HG03066 (cell line): ENCODE measurements at regions not wholly inside any gene's neighbourhood (a gene's known extent, or its start where the extent isn't known, plus 50 kb on each side); places are given as distances from the start of the nearest gene placed in this dataset.
"Not testable (repeated sequence)": the region's sequence is repeated elsewhere in the genome, so short reads cannot be mapped to it uniquely, and the experiment has no call there.

Source experiments
- ATAC-seq: cut with Tn5 transposase; IDR thresholded peaks from one replicate; pipeline ENCODE4 v1.9.1; 2021; ENCODE audit warnings: low read depth; ENCODE audit not compliant: unreplicated experiment

GRCh38 chr5:17951392-17952169, 317.3 kb downstream of the TAF11L14 start:
- no peak for ATAC-seq

- no peak for ATAC-seq
Observed at GRCh38 chr5:17952231-17952630, 318.0 kb downstream of the TAF11L14 start.

- ATAC-seq = no peak
Observed at GRCh38 chr5:17964067-17964466, 329.8 kb downstream of the TAF11L14 start.

DNA sequence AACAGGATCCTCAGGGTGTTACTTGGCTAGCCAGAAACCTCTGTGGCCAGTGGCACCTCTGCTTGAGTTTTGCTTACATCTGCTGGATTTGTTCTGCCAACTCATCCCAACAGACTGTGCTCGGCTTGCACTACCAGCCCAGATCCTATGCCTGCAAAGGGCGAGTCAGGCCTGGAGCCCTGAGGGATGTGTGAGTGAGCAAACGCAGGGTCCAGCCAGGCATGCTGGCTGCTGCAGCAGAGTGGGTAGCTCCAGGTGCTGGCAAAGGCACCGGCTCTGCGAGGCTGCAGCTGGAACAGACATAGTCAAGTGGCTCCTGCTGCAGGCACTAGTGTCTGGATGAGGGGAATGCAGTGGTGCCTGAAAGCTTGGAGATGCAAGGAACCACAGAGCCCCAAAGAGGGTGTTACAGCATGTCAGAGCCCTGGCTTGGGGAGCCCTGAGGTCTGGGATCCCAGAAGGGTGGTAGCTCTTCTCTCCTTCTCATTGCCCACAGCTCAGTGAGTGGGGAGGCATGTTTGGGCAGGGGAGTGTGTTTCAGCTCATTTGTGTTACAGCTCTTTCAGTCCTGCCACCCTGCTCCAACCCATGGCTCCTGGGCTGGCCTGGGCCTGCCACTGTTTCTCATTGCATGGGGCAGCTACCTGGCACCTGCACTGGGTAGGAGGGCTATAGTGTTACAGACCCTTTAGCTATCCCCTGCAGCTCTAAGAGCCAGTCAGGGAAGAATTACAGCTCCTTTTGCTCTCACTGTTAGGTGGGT, 332.6 kb downstream of the TAF11L14 start:
- no peak for ATAC-seq

DNA sequence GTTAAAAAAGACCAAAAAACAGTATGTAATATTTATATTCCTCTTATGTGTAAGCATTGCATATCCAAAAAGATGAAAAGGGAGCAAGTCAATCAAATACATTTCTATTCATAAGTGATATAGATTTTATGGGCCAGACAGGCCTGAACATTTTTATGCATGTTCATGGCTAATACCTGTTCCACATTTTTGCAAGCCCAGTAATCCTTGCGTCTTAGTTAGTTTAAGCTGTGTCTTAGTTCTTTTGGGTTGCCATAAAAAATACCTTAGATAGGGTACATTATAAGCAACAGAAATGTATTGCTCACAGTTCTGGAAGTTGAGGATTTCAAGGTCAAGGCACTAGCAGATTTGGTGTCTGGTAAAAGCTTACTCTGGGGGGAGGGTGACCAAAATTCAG, 342.1 kb downstream of the TAF11L14 start:
- no peak for ATAC-seq

GRCh38 chr5:17978954-17979353, 344.7 kb downstream of the TAF11L14 start:
- ATAC-seq = no peak

- ATAC-seq = not testable (repeated sequence)
Observed at GRCh38 chr5:17982626-17983025, 348.4 kb downstream of the TAF11L14 start.

DNA sequence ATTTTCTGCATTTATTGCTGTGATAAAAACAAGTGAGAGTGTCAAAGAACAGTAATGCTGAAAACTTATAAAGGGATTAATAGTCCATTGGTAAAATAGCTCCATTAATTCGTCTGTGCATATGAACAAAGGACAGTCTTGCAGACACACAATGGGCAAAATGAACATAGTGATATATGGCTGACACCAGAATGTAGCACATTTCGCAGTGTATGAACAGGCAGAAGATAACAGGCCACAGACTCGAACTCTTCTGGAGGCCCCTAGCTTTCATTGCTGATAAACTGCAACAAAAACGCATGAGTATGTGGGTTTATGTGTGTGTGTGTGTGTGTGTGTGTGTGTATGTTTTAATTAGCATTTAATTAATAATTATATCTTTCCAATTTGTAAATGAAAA, 354.8 kb downstream of the TAF11L14 start:
- no peak for ATAC-seq

DNA sequence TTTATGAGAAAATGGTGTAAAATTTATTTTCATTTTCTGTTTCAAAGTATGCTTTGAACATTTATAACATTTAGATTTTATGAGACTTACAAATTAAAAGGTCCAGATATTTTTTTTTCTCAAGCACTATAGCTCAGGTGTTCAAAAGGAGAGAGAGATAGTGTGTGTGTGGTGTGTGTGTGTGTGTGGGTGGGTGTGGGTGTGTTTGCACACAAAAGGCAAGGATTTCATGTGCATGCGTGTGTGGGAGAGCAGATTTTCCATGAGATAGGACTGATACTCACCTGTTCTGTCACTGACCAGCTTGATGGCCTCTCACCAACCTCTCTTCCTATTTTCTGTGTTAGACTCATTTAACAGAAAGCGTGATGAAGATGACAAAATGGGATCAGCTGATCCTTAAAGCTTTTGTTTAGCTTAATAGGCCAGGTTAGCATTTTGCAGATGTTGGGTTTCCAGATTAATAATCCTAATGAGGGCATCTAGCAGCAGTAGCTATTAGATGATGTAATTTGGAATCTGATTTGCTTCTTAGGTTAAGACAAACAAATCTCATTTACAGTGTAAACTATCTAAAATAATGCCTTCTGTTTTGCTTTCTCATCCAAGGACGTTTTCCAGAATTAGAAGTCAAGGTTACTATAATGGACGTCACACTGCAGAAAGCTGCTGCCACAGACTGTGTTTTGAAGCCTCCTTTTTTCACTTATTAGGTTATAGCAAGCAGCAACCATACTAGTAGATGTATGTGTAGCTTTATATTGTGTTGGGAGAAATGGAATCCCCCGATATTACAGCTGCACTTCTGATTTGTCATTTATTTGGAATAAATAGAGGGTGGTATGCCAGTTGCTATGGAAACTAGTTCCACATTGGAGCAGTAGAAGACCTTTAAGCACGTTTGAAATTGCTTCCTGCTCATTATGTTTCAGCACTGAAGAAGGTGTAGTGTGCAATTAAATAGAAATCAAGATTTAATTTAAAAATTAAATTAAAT, 355.6 kb downstream of the TAF11L14 start:
- no peak for ATAC-seq

DNA sequence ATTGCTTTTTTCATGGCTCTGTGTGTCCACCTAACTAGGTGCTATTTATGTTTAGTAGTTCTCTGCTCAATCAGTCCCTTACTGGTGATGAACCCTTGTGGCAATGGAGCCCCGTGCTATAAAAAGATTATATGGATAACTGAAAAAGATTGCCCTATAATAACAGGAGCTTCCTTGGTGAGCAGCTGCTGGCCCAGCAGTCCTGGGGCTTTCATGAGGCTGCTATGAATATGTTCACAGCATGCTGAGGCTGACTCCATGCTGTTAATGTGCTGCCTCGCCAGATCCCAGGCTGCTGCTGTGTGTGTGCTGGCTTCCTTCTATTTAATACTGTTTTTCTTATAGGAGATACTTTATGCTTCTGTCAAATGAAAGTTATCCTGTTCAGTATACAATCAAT, 357.5 kb downstream of the TAF11L14 start:
- ATAC-seq = no peak

GRCh38 chr5:17992291-17992690, 358.0 kb downstream of the TAF11L14 start:
- no peak for ATAC-seq

GRCh38 chr5:17995997-17996396, 361.7 kb downstream of the TAF11L14 start:
- ATAC-seq = no peak

DNA sequence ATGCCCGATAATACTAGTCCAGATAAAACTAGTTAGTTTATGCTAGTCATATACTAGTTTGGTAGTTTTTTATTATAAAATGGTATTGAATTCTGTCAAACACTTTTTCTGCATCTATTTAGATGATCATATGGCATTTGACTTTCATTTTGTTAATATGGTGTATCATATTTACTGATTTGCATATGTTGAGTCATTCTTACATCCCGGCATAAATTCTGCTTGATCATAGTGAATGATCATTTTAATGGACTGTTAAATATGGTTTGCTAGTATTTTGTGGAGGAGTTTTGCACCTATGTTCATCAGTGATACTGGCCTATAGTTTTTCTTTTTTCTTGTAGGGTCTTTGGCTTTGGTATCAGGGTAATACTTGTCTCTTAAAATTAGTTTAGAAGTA, 365.6 kb downstream of the TAF11L14 start:
- ATAC-seq = no peak

GRCh38 chr5:18000744-18001143, 366.5 kb downstream of the TAF11L14 start:
- no peak for ATAC-seq

- no peak for ATAC-seq
Observed at GRCh38 chr5:18003312-18003711, 369.1 kb downstream of the TAF11L14 start.

DNA sequence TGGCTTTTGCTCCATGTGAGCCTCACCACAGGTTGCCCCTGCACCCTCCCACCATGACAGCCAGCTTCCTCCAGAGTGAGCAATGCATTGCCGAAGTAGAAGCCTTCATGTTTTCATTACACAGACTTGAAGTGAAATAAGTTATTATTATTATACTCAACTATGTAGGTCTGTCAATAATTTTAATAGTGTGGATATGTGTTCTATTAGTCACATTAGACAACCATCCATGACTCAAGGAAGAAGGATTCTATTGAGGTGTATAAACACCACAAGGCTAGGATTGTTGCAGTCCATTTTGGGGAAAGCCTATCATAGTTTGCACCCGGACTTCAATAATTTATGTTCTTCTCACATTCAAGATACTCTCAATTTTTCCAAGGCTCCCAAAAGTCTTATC, 369.5 kb downstream of the TAF11L14 start:
- ATAC-seq = no peak

DNA sequence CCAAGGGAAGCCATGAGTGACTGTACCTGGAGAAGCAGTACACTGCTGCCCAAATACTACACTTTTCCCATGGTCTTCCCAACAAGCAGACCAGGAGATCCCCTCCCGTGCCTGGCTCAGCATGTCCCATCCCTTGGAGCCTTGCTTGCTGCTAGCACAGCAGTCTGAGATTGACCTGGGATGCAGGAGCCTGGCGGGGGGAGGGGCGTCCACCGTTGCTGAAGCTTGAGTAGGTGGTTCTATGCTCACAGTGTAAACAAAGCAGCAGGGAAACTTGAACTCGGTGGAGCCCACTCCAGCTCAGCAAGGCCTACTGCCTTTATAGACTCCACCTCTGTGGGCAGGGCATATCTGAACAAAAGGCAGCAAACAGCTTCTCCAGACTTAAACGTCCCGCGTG, 372.0 kb downstream of the TAF11L14 start:
- ATAC-seq = not testable (repeated sequence)

DNA sequence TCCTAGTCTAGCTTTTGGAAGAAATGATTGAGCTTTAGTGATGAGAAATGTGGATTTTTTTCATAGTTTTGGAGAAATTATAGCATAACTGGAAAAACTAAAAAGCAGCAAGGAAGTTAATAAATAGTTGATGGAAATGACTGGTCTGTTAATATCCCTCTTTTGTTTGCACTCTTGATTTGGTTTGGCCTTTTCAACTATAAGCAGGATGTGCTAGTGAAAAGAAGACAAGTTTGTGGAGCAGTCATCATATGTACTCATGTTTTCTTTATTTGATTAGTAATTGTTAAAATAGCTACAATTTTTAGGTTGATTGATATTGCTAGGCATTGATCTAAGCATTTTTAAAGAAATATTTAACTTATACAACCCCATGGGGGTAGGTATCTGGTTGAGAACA, 374.7 kb downstream of the TAF11L14 start:
- no peak for ATAC-seq

- no peak for ATAC-seq
Observed at GRCh38 chr5:18010053-18010452, 375.8 kb downstream of the TAF11L14 start.

GRCh38 chr5:18018472-18018871, 384.2 kb downstream of the TAF11L14 start:
- no peak for ATAC-seq

DNA sequence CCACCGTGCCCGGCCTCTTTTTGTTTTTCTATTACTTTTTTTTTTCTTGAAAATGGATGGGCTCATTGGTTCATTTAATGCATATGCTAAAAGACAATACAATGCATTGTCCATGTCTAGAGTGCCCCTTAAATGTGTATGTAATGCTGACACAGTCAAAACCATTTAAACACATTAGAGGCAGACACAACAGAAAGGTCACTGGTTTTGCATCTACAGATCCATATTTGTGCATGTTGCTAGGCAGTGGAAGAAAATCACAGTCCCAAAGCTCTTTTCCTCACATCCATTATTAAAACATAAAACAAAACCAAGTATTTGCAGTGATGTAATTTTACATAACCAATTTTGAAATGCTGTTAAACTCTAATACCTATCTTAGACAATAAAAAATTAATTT, 389.0 kb downstream of the TAF11L14 start:
- no peak for ATAC-seq
